Hepatocyte (in vitro differentiated cells): ENCODE measurements at regions not wholly inside any gene's neighbourhood (a gene's known extent, or its start where the extent isn't known, plus 50 kb on each side); places are given as distances from the start of the nearest gene placed in this dataset.

Experiments used
- CTCF ChIP-seq: fragments of 200-600 bp; sonication (generic); IDR thresholded peaks from 2 replicates; pipeline ENCODE4 v1.5.1; 2016; ENCODE audit warnings: antibody characterized with exemption, mild to moderate bottlenecking; ENCODE audit not compliant: poor library complexity
- EZH2 ChIP-seq: fragments of 200-600 bp; sonication (generic); IDR thresholded peaks from 2 replicates; pipeline ENCODE4 v1.6.1; 2016; ENCODE audit warnings: antibody characterized with exemption, mild to moderate bottlenecking, borderline replicate concordance
- EZH2phosphoT487 ChIP-seq: fragments of 200-600 bp; sonication (generic); IDR thresholded peaks from one replicate; pipeline ENCODE4 v1.6.1; 2018; ENCODE audit warnings: antibody characterized with exemption, mild to moderate bottlenecking, low read depth, moderate library complexity; ENCODE audit not compliant: unreplicated experiment, severe bottlenecking

- TF ChIP-seq CTCF (no peak), EZH2 (no peak), EZH2phosphoT487 (no peak)
Observed at GRCh38 chr7:110573862-110574528, 516.9 kb upstream of the LRRN3 start.
